Middle frontal gyrus (tissue), 1 donor: ENCODE measurements at regions not wholly inside any gene's neighbourhood (a gene's known extent, or its start where the extent isn't known, plus 50 kb on each side); places are given as distances from the start of the nearest gene placed in this dataset.
"Not testable (repeated sequence)": the region's sequence is repeated elsewhere in the genome, so short reads cannot be mapped to it uniquely, and the experiment has no call there.

Source experiments
- DNase-seq: peaks from one replicate; pipeline ENCODE4 v3.0.0-alpha.2; 2015; ENCODE audit warnings: low spot score; ENCODE audit errors: extremely low spot score

- DNase-seq = no peak
Observed at GRCh38 chr7:69204943-69205342, 393.3 kb upstream of the AUTS2 start.

- DNase-seq = no peak
Observed at GRCh38 chr7:69205581-69205980, 392.7 kb upstream of the AUTS2 start.

- DNase-seq = no peak
Observed at GRCh38 chr7:69208276-69208675, 390.0 kb upstream of the AUTS2 start.

GRCh38 chr7:69208848-69209247 lies 389.4 kb upstream of the AUTS2 start:
- DNase-seq = no peak

GRCh38 chr7:69211336-69211735 lies 386.9 kb upstream of the AUTS2 start:
- DNase-seq = no peak

GRCh38 chr7:69211739-69212138 lies 386.5 kb upstream of the AUTS2 start:
- DNase-seq = no peak

- no peak for DNase-seq
Observed at GRCh38 chr7:69213878-69214277, 384.4 kb upstream of the AUTS2 start.

- DNase-seq = not testable (repeated sequence)
Observed at GRCh38 chr7:69215516-69215915, 382.8 kb upstream of the AUTS2 start.

GRCh38 chr7:69217516-69218350 lies 380.5 kb upstream of the AUTS2 start:
- no peak for DNase-seq

- DNase-seq = no peak
Observed at GRCh38 chr7:69218576-69218975, 379.7 kb upstream of the AUTS2 start.

- DNase-seq = no peak
Observed at GRCh38 chr7:69219381-69219780, 378.9 kb upstream of the AUTS2 start.

GRCh38 chr7:69225259-69225943 lies 372.9 kb upstream of the AUTS2 start:
- DNase-seq = no peak

- no peak for DNase-seq
Observed at GRCh38 chr7:69228212-69228811, 370.0 kb upstream of the AUTS2 start.

GRCh38 chr7:69232445-69233376 lies 365.6 kb upstream of the AUTS2 start:
- DNase-seq = no peak

GRCh38 chr7:69237541-69237940 lies 360.7 kb upstream of the AUTS2 start:
- DNase-seq = no peak

- DNase-seq = no peak
Observed at GRCh38 chr7:69243016-69243415, 355.3 kb upstream of the AUTS2 start.

- DNase-seq = no peak
Observed at GRCh38 chr7:69244701-69245100, 353.6 kb upstream of the AUTS2 start.

GRCh38 chr7:69245646-69246045 lies 352.6 kb upstream of the AUTS2 start:
- DNase-seq = no peak

- DNase-seq = no peak
Observed at GRCh38 chr7:69246758-69247157, 351.5 kb upstream of the AUTS2 start.

- DNase-seq = not testable (repeated sequence)
Observed at GRCh38 chr7:69248382-69248828, 349.9 kb upstream of the AUTS2 start.

- no peak for DNase-seq
Observed at GRCh38 chr7:69250958-69251357, 347.3 kb upstream of the AUTS2 start.
